ENCODE measurements at regions not wholly inside any gene's neighbourhood (a gene's known extent, or its start where the extent isn't known, plus 50 kb on each side); places are given as distances from the start of the nearest gene placed in this dataset.
"Not testable (repeated sequence)": the region's sequence is repeated elsewhere in the genome, so short reads cannot be mapped to it uniquely, and the experiment has no call there.

DNA sequence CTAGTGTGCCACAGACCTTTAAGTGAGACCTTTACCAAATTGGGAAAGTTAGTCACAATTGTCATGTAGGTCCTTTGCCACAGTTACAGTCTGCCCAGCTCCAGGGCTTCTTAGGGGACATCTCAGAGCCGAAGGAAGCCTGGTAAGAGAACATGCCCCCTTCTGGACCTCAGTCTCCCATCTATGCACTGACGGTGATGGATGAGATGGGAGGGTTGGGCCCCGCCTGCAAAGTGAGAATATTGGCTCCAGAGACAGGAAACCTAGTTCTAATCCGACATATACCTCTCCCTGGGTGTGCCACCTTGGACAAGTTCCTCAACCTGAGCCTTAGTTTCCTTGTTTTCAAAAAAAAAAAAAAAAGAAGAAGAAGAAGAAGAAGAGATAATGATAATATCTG, 85.1 kb upstream of the NAV2 start:
- DNase-seq (ENCODE audit: low read depth in 3 of 3): no peak

DNA sequence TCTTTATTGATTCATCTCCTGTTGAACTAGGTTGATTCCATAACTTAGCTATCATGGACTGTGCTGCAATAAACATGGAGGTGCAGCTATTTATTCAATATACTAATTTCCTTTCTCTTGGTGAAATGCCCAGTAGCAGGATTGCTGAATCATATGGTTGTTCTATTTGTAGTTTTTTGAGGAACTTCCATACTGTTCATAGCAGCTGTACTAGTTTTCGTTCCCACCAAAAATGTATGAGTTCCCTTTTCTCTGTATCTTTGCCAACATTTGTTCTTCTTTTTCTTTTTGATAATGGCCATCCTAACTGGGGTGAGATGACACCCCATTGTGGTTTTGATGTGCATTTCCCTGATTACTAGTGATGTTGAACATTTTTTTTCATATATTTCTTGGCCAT, 87.2 kb upstream of the NAV2 start:
- no peak for DNase-seq (ENCODE audit: low read depth in 3 of 3)

DNA sequence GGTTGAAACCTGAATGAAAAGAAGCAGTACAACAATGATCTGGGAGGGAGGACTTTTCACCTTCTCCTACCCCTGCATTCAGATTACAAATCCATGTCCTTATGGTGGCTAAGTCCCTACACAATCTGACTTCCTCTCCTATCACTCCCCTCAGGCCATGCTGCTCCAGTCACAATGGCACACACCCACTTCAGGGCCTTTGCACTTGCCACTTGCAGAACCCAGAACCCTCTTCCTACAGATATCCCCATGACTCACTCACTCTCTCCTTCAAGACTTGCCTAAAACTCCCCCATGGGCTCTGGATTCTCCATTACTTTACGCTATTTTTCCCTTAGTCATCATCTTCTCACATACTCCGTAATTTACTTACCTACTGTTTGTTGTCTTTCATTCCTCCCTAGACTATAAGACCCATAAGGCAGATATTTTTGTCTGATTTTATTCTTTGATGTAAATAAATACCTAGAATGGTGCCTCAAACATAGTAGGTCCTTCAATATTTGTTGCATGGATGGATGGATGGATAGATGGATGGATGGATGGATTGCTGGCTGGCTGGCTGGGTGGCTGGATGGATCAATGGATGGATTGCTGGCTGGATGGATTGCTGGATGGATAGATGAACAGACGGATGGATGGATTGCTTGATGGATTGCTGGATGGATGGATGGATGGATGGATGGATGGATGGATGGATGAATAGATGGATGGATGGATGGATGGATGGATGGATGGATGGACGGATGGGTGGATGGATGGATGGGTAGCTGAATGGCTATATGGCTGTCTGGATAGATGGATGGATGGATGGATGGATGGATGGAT, 94.7 kb upstream of the NAV2 start:
- no peak for DNase-seq (ENCODE audit: low read depth in 3 of 3)

DNA sequence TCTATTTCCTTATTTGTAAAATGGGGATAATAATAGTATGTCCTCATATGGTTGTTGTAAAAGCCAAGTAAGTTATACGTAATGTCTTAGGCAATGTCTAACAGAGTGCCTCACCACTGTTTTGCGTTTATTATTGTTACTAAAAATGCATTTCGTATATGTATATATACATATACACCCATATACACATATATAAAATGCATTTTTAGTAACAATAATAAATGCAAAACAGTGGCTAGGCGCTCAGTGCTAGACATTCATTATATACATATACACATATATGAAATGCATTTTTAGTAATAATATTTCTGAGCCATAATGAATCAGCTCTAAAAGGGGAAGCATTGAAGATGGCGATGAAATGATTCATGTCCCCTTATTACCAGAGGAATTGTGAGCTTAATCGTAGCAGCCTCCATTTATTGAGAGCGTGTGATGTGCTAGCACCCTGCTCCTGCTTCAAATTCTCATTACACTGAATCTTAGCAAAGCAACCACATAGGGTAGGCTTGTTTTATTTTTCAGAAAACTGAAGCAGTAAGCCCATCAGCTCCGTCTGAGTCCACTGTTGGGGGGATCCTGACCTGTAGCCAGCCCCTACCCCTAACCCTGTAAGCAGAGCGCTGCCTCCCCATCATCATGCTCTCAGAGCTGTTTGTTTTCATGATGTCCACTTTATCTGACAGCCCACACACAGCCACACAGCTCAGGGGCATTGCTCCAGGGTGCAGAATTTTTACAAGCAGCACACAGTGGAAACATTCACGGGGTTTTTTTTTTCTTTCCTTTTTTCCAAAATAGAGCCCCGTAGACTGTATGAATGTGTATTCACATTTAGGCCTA, 97.1 kb upstream of the NAV2 start:
- no peak for DNase-seq (ENCODE audit: low read depth in 3 of 3)

DNA sequence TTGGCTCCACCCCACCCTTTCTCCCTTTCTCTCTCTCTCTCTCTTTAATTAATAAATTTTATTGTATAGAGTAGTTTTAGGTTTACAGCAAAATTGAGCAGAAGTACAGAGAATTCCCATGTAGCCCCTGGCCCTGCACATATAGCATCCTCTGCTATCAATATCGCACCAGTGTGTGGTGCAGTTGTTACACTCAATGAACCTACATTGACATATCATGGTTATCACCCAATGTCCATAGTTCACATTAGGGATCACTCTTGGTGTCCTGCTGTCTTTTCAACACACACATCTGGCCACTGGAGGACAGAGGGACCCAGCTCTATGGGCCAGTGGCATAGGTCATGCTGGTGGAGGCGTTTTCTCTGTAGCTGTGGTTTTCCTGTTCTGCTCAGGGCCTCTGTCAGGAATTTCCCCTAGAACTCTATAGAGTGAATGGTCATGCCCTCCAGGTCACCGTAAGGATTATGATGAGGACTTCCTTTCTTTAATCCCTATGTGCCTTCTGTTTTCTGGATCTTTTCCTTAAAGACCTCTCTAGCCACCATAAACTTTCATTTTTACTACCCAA, 98.2 kb upstream of the NAV2 start:
- no peak for DNase-seq (ENCODE audit: low read depth in 3 of 3)

DNA sequence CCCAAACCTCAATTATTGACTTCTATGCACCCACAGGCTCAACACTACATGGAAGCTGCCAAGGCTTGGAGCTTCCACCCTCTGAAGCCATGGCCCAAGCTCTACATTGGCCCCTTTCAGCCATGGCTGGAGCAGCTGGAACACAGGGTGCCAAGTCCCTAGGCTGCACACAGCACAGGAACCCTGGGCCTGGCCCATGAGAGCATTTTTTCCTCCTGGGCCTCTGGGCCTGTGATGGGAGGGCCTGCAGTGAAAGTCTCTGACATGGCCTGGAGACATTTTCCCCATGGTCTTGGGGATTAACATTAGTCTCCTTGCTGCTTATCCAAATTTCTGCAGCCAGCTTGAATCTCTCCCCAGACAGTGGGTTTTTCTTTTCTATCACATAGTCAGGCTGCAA, 100.6 kb upstream of the NAV2 start:
- not testable (repeated sequence) for DNase-seq (ENCODE audit: low read depth in 3 of 3)

DNA sequence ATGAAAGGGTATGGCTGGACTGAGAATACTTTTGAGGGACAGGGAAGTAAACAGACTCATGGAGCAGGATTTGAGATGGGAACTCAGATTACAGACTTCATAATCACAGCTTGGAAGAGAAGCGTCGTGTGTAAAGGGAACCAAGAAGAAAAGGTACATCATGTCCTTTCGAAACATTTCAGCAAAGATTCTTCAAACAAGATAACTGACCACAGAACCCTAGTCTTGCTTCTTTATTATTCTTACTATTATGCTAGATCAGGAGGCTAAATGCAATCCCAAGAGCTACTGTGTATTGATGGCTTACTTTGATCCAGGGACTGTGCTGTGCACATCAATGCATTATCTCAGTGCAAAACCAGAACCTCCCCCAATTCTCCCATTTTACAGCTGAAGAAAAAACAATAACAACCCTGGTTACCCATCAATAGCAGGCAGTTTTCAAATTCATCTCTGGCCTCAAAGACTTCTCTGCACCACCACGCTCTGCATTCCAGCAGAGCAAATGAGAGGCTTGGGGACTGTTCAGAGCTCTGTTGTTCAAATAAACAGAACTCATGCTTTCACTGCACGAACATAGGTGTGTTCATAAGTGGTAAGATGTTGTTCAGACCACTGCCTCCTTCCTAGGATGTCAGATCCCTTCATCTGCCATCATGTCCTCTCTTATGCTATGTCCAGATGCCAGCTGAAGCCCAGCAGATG, 104.8 kb upstream of the NAV2 start:
- no peak for DNase-seq (ENCODE audit: low read depth in 3 of 3)

DNA sequence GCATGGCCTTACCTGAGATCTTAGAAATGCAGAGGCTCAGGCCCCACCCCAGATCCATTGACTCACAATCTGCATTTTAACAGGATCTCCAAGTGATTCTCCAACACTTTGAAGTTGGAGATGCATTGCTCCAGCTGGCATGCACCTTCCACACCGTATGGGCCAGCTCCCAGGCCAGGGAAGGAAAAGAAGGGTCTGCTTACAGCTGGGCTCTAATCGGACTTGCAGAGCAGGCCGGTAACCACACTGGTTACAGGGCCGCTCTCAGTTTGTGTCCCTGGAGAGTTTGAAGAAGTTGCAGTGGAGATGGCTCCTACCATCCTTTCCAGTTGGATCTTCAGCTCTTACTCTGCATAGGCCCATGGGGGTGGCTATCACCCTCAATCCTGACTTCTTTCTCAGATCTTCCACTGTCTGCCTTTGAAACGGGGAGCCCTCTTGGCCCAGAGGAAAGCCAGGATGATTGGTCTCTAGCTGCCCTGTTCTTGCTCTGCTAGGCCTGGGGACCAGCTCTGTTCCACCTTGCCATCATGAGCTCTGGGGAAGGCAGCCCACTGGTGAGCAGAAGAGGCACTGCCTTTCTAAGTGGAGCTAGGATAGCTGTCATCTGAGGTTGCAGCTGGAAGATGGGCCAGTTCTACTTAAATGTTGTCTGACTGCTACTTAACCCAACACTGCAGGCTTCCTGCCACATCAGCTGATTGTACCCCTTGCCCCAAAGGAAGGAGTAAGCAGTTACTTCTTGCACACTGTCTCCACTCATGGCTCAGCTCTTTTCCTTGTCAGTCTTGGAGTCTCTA, 105.6 kb upstream of the NAV2 start:
- DNase-seq (ENCODE audit: low read depth in 3 of 3): no peak

DNA sequence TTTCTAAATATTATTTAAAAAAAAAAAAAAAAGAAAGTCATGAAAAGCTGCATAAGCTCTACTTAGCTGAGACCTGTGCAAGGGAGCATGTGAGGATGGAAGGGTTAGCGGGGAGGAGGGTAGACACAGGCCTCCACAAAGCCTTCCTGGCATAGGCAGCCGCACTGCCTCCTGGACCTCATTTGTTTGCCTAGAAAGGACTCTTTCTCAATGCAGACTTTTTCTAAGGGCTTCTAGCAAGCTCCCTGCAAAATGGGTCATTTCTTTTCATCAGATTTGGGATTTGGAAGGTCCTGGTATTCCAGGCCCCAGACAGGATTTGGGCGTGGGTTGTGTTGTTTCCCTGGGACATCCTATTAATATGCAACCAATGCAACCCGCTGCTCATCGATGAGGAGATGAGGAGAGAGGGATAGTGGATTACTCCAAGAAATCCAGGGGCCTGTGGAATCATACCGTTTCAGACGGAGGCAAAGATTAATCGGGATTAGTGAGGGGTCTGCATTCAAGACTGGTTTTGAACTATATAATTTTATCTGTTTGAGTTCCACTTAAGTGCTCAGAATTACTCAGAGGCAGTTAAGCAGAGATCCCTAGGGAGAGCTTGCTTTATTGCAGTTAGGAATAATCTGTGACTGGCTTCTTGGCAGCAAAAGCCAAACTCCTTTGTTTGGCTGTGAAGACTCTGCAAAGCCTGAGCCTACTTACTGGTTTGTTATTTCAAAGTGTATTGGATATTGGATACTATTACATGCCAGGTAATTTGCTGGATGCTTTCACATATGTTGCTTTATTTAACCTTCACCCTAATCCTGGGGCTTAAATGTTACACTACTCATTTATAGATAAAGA, 106.9 kb upstream of the NAV2 start:
- DNase-seq (ENCODE audit: low read depth in 3 of 3): no peak

DNA sequence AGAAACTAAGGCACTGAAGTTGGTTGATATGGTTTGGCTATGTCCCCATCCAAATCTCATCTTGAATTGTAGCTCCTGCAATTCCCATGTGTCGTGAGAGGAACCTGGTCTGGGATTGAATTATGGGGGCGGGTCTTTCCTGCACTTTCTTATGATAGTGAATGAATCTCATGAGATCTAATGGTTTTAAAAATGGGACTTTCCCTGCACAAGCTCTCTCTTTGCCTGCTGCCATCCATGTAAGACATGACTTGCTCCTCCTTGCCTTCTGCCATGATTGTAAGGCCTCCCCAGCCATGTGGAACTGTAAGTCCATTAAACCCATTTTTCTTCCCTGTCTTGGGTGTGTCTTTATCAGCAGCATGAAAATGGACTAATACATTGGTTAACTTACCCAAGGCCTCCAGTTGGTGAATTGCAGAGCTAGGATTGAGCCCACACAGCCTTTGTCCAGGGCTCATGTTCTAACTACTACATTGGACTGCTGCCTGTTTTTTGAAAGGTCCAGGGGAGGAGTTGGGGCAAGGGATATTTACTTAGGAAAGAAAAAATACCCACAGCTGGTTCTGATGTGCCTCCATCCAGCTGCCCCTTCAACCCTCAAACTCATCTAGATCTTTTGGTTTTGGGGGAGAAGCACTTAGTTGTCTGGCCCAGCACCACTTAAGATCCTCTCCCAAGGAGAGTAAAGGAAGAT, 107.8 kb upstream of the NAV2 start:
- DNase-seq (ENCODE audit: low read depth in 3 of 3): no peak

DNA sequence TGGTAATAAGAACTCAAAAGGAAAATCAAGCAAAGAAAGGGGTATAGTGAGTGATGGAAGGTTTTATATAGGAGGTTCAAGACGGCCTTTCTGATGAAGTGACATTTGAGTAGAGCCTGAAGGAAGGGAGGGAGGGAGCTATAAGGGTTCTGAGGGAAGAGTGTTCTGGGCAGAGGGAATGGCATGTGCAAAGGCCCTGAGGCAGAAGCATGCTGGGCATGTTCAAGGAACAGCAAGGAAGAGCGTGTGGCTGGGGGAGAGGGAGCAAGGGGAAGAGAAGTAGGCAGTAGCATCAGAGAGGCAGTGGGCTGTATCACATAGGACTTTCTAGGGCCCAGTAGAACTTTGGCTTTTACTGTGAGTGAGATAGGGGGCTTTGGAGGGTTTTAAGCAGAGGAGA, 108.9 kb upstream of the NAV2 start:
- DNase-seq (ENCODE audit: low read depth in 3 of 3): no peak

DNA sequence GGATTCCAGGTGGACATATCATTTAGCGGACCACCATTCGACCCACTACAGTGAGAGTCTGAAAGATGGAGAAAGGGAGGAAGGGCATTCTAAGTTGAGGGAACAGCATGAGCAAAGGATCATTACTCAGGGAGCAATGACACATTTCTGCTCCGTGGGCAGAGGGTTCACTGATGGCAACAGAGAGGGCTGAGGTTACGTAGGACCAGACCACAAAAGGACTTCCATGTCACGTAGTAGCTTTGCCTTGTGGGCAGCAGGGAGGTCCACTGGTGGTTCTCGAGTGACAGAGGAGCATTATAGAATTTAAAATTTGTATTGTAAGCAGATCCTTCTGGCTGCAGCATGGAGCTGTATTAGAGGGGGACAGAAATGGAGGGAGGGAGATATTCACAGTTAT, 109.7 kb upstream of the NAV2 start:
- DNase-seq (ENCODE audit: low read depth in 3 of 3): no peak

DNA sequence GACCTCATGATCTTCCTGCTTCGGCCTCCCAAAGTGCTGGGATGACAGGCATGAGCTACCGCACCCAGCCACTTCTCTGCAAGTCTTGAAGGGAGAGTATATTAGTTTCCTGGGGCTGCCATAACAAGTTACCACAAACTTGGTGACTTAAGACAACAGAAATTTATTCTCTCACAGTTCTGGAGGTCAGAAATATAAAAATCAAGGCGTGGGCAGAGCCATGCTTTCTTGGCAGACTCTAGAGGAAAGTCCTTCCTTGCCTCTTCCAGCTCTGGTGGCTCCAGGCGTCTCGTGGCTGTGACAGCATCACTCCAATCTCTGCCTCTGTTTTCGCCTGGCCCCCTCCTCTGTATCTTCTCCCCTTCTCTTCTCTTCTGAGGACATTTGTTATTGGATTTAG, 110.2 kb upstream of the NAV2 start:
- no peak for DNase-seq (ENCODE audit: low read depth in 3 of 3)

DNA sequence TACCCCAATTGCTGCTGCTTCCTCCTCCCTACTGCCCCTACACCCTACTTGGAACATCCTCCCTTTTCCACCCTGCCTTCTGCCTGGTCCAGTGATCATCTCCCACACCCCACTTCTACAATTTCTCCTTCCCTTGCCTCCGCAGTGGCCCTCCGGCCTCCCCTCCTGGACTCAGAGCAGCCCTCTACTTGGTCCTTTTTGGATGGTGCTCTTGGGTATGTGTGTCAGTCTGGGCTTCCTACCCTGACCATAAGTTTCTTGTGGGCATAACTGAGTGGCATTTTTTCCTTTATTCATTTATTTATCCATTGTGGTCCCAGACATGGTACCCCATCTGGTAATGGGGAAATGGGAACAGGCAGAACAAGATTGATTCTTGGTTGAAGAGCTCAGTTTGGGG, 111.4 kb upstream of the NAV2 start:
- DNase-seq (ENCODE audit: low read depth in 3 of 3): no peak

DNA sequence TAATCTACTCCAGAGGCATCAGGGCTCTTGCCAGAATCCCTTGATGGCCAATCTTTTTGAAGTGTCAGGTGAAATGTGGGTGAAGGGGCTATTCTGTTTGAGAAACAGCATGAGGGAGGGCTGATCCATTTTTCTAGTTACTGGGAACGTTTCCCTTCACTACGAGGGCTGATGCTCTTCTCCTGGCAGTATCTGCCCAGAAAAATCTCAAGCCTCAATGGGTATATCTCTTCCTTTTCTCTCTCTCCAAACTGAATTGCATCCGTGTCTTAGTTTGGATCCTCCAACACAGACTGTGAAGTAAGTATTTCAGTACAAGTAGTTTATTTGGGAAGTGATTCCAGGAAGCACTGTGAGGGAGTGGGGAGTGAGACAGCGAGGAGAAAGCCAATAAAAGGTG, 113.0 kb upstream of the NAV2 start:
- no peak for DNase-seq (ENCODE audit: low read depth in 3 of 3)

DNA sequence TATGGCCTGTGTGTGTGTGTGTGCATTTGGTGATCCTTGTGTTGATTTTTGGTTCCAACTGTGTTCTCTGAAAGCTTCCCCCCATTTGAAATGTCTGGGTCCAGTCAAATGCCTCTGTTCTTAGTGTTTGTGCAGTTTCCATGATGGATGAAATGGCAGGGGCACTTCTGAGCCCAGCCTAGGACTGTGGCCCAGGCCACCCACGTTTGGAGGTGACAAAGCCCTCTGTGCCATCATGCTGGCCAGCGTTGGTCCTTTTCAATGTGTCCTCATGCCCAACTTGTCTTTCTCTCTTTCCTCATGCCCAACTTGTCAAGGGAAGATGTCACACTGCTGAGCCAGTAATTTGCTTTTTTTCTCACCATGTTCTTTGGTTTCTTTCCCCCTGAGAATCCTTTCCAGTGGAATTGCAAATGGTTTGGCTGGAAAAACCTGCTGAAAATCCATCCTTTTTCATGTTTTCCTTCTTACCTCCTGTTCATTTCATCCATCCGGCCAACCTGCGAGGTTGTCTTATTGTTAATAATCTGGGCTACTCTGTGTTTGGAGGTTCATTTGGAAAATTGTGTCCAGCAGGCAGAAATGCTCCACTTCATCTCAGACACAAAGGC, 113.7 kb upstream of the NAV2 start:
- no peak for DNase-seq (ENCODE audit: low read depth in 3 of 3)

DNA sequence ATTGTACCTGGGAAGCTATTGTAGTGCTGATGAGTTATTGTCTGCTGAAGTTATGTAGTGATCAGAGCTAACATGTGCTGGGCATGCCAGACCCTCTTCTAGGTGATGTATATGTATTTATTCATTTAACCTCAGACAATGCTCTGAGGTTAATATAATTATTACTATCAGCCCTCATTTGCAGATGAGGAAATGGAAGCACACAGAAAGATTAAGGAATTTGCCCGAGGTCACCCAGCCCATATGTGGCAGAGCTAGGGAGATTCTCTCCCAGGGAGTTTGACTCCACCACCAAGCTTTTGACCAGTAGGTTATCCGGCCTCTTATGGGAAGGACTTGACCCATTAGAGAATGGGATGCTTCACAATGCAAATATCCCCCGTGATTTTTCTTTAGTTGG, 114.2 kb upstream of the NAV2 start:
- DNase-seq (ENCODE audit: low read depth in 3 of 3): no peak

DNA sequence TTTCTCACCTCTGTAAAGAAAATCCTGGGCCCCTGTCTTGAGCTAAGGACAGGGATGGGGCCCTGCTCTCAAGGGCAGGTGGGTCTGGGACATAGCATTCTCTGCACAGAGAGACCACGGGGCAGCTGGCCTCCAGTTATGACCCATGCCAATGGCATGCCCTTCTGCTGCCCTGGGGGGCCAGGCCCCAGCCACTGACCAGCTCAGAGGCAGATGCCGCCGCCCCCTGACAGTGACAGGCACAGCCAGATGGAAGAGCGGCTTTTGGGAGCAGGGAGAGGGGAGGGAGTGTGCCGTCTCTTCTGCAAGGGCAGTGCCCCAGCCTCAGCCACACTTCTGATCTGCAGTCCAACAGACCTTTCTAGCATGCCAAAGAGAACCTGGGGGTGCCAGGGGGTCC, 114.8 kb upstream of the NAV2 start:
- DNase-seq (ENCODE audit: low read depth in 3 of 3): no peak

DNA sequence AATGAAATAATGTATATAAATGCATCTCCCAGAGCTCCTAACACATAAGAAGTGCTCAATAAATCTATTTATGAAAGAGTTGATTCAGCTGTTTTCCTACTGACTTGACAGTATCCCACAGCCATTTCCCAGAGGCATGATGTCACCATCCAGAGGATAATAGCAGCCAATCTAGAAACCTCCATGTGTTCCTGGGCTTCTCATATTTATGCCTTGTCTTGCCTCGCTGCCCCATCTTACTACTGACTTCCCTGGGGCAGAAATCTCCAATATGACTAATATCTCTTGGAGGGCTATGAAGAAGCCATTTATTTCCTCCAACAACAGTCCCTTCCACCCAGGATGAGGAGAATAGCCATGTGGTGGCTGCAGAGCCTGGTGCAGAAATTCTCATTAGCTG, 115.4 kb upstream of the NAV2 start:
- no peak for DNase-seq (ENCODE audit: low read depth in 3 of 3)

Data from stimulated activated CD4-positive, alpha-beta T cell treated with anti-CD3 and anti-CD28 coated beads, TNF-alpha, amount 100 ng/mL, for 4 hours (primary cell).